H9 (cell line): ENCODE measurements at regions not wholly inside any gene's neighbourhood (a gene's known extent, or its start where the extent isn't known, plus 50 kb on each side); places are given as distances from the start of the nearest gene placed in this dataset.

ENCODE experiments used
- DNase-seq: peaks from one replicate; pipeline ENCODE4 v3.0.0-alpha.2; 2017
- H2AFZ ChIP-seq: one replicate; pipeline ENCODE4 v1.6.1; 2013; ENCODE audit warnings: mild to moderate bottlenecking, low read length, control low read depth, moderate library complexity
- H2AK5ac ChIP-seq: 2 replicates; pipeline ENCODE4 v1.6.1; 2013; ENCODE audit warnings: low read length, control low read depth, mixed read lengths; ENCODE audit not compliant: insufficient read length
- H2BK120ac ChIP-seq: one replicate; pipeline ENCODE4 v1.6.1; 2013; ENCODE audit warnings: low read depth, mild to moderate bottlenecking, low read length, control low read depth, inconsistent platforms; ENCODE audit not compliant: poor library complexity, severe bottlenecking
- H2BK12ac ChIP-seq: 2 replicates; pipeline ENCODE4 v1.6.1; 2013; ENCODE audit warnings: low read length, control low read depth, mixed read lengths, low read depth; ENCODE audit not compliant: insufficient read length
- H2BK15ac ChIP-seq: 2 replicates; pipeline ENCODE4 v1.6.1; 2013; ENCODE audit warnings: low read depth, low read length, control low read depth
- H2BK20ac ChIP-seq: one replicate; pipeline ENCODE4 v1.6.1; 2013; ENCODE audit warnings: low read depth, mild to moderate bottlenecking, low read length, control low read depth, inconsistent platforms; ENCODE audit not compliant: poor library complexity, severe bottlenecking
- H2BK5ac ChIP-seq: 2 replicates; pipeline ENCODE4 v1.6.1; 2013; ENCODE audit warnings: low read length, control low read depth, mixed read lengths; ENCODE audit not compliant: insufficient read length
- H3K14ac ChIP-seq: 2 replicates; pipeline ENCODE4 v1.6.1; 2013; ENCODE audit warnings: low read length, control low read depth; ENCODE audit not compliant: insufficient read depth
- H3K18ac ChIP-seq: 2 replicates; pipeline ENCODE4 v1.6.1; 2013; ENCODE audit warnings: low read depth, mild to moderate bottlenecking, mixed read lengths, low read length, control low read depth; ENCODE audit not compliant: insufficient read length
- H3K23ac ChIP-seq: 2 replicates; pipeline ENCODE4 v1.6.1; 2013; ENCODE audit warnings: low read length, control low read depth, mixed read lengths, low read depth; ENCODE audit not compliant: insufficient read length
- H3K23me2 ChIP-seq: 2 replicates; pipeline ENCODE4 v1.6.1; 2013; ENCODE audit warnings: low read depth, mild to moderate bottlenecking, mixed read lengths, low read length, control low read depth; ENCODE audit not compliant: insufficient read length, poor library complexity, severe bottlenecking
- H3K27ac ChIP-seq: 2 replicates; pipeline ENCODE4 v1.5.1; 2013; ENCODE audit warnings: low read length, control low read depth, mixed read lengths, low read depth; ENCODE audit not compliant: insufficient read length
- H3K27me3 ChIP-seq: 2 replicates; pipeline ENCODE4 v1.6.1; 2013; ENCODE audit warnings: low read length, control low read depth, inconsistent platforms; ENCODE audit not compliant: insufficient read depth
- H3K4ac ChIP-seq: 2 replicates; pipeline ENCODE4 v1.6.1; 2013; ENCODE audit warnings: low read depth, mild to moderate bottlenecking, control low read depth, inconsistent platforms, low read length, moderate library complexity
- H3K4me1 ChIP-seq: 2 replicates; pipeline ENCODE4 v1.6.1; 2013; ENCODE audit warnings: low read length, control low read depth, inconsistent platforms; ENCODE audit not compliant: insufficient read depth
- H3K4me2 ChIP-seq: 2 replicates; pipeline ENCODE4 v1.6.1; 2013; ENCODE audit warnings: low read length, control low read depth, mixed read lengths; ENCODE audit not compliant: insufficient read length, insufficient read depth
- H3K56ac ChIP-seq: 2 replicates; pipeline ENCODE4 v1.6.1; 2013; ENCODE audit warnings: low read depth, mild to moderate bottlenecking, mixed read lengths, low read length, control low read depth; ENCODE audit not compliant: insufficient read length
- H3K79me1 ChIP-seq: 2 replicates; pipeline ENCODE4 v1.6.1; 2013; ENCODE audit warnings: low read depth, mild to moderate bottlenecking, moderate library complexity, low read length, control low read depth, inconsistent platforms; ENCODE audit not compliant: insufficient read depth, poor library complexity, severe bottlenecking
- H3K79me2 ChIP-seq: 2 replicates; pipeline ENCODE4 v1.6.1; 2013; ENCODE audit warnings: low read length, control low read depth, inconsistent platforms; ENCODE audit not compliant: insufficient read depth
- H3K9ac ChIP-seq: 2 replicates; pipeline ENCODE4 v1.6.1; 2013; ENCODE audit warnings: low read length, control low read depth, mixed read lengths; ENCODE audit not compliant: insufficient read length; ENCODE audit errors: extremely low read depth
- H3K9me3 ChIP-seq: one replicate; pipeline ENCODE4 v1.6.1; 2013; ENCODE audit warnings: low read depth, low read length, inconsistent platforms; ENCODE audit not compliant: control insufficient read depth
- H3T11ph ChIP-seq: one replicate; pipeline ENCODE4 v1.6.1; 2013; ENCODE audit warnings: mild to moderate bottlenecking, low read length, control low read depth, inconsistent platforms
- H4K20me1 ChIP-seq: one replicate; pipeline ENCODE4 v1.6.1; 2013; ENCODE audit not compliant: control insufficient read depth, insufficient read length, insufficient read depth
- H4K5ac ChIP-seq: 2 replicates; pipeline ENCODE4 v1.6.1; 2013; ENCODE audit warnings: low read depth, mild to moderate bottlenecking, mixed read lengths, low read length, control low read depth; ENCODE audit not compliant: insufficient read length
- H4K8ac ChIP-seq: replicated peaks from 2 replicates; pipeline ENCODE4 v1.6.1; 2013; ENCODE audit warnings: low read length, control low read depth, mixed read lengths, low read depth; ENCODE audit not compliant: insufficient read length
- H4K91ac ChIP-seq: 2 replicates; pipeline ENCODE4 v1.6.1; 2013; ENCODE audit warnings: low read depth, mild to moderate bottlenecking, moderate library complexity, mixed read lengths, low read length, control low read depth; ENCODE audit not compliant: insufficient read length
- H3K27ac Mint-ChIP-seq, 3 experiments: 2 replicates in 2 of 3; 3 replicates in 1 of 3; pipeline ENCODE4 v1.8.0; 2020 to 2021; ENCODE audit warnings: mixed read lengths in 3 of 3, mild to moderate bottlenecking in 1 of 3, moderate library complexity in 1 of 3
- H3K27me3 Mint-ChIP-seq: 2 replicates; pipeline ENCODE4 v1.8.0; 2021; ENCODE audit warnings: low read depth, mild to moderate bottlenecking, moderate library complexity, mixed read lengths
- H3K36me3 Mint-ChIP-seq, 3 experiments: 2 replicates in 2 of 3; 3 replicates in 1 of 3; pipeline ENCODE4 v1.8.0; 2020 to 2021; ENCODE audit warnings: low read depth in 3 of 3, mixed read lengths in 3 of 3; ENCODE audit not compliant: insufficient read depth in 1 of 3
- H3K4me1 Mint-ChIP-seq, 2 experiments: 2 replicates each; pipeline ENCODE4 v1.8.0; 2020; ENCODE audit warnings: mixed read lengths in 2 of 2
- H3K4me3 Mint-ChIP-seq, 2 experiments: 2 replicates in 1 of 2; 3 replicates in 1 of 2; pipeline ENCODE4 v1.8.0; 2020 to 2021; ENCODE audit warnings: mild to moderate bottlenecking in 2 of 2, mixed read lengths in 2 of 2, moderate library complexity in 1 of 2
- H3K9me3 Mint-ChIP-seq, 2 experiments: 2 replicates in 1 of 2; 3 replicates in 1 of 2; pipeline ENCODE4 v1.8.0; 2020; ENCODE audit warnings: mild to moderate bottlenecking in 2 of 2, mixed read lengths in 2 of 2, moderate library complexity in 1 of 2
- CTCF ChIP-seq: fragments of 200-600 bp; sonication (generic); conservative IDR thresholded peaks from 3 replicates; pipeline ENCODE4 v1.8.0; 2021; ENCODE audit warnings: antibody characterized with exemption, mild to moderate bottlenecking
- WGBS: extraction: QIAGEN DNeasy Blood & Tissue Kit; methylation state at CpG from one replicate; pipeline ENCODE4 v1.1.7; 2013; ENCODE audit warnings: missing lambda C conversion rate, low lambda C conversion rate, mixed read lengths; ENCODE audit not compliant: insufficient read length; ENCODE audit errors: extremely low coverage; 5-methylcytosine and 5-hydroxymethylcytosine counted together

GRCh38 chr5:128757196-128757959 is 207.9 kb upstream of the SLC27A6 start:
- DNase-seq = no peak
- Histone ChIP-seq H3K4me1 (no peaks in the 10 kb centered on the region), H4K20me1 (no peaks in the 10 kb centered on the region), H2BK120ac (no peak overlapping the region), H3K79me1 (no peaks in the 10 kb centered on the region), H3K14ac (no peak overlapping the region), H3K27ac (no peak overlapping the region), H3K9me3 (no peaks in the 10 kb centered on the region), H2BK12ac (no peak overlapping the region), H3K18ac (no peak overlapping the region), H2BK5ac (no peak overlapping the region), H4K5ac (no peak overlapping the region), H3K9ac (no peak overlapping the region), H2AFZ (no peak overlapping the region), H3K23me2 (no peaks in the 10 kb centered on the region), H3K56ac (no peak overlapping the region), H3K27me3 (no peaks in the 10 kb centered on the region), H3K79me2 (no peaks in the 10 kb centered on the region), H3K4ac (no peak overlapping the region), H2BK20ac (no peak overlapping the region), H4K8ac (no peak overlapping the region), H3K23ac (no peak overlapping the region), H4K91ac (no peak overlapping the region), H3K4me2 (no peak overlapping the region), H2BK15ac (no peak overlapping the region), H3T11ph (no peak overlapping the region), H2AK5ac (no peak overlapping the region)
- Mint-ChIP-seq H3K4me3 (no peak overlapping the region), H3K9me3 (no peaks in the 10 kb centered on the region; a peak in 1 of 5 replicates), H3K27me3 (no peaks in the 10 kb centered on the region), H3K4me1 (no peaks in the 10 kb centered on the region), H3K36me3 (no peaks in the 10 kb centered on the region), H3K27ac (no peak overlapping the region)
- no CpG with 5 or more reads among the region's 3 CpGs for WGBS
- no peak for TF ChIP-seq CTCF
